GM18870 (cell line): ENCODE measurements at regions not wholly inside any gene's neighbourhood (a gene's known extent, or its start where the extent isn't known, plus 50 kb on each side); places are given as distances from the start of the nearest gene placed in this dataset.
"Not testable (repeated sequence)": the region's sequence is repeated elsewhere in the genome, so short reads cannot be mapped to it uniquely, and the experiment has no call there.

Experiments
- ATAC-seq: cut with Tn5 transposase; IDR thresholded peaks from one replicate; pipeline ENCODE4 v1.9.1; 2021; ENCODE audit warnings: moderate library complexity; ENCODE audit not compliant: unreplicated experiment

DNA sequence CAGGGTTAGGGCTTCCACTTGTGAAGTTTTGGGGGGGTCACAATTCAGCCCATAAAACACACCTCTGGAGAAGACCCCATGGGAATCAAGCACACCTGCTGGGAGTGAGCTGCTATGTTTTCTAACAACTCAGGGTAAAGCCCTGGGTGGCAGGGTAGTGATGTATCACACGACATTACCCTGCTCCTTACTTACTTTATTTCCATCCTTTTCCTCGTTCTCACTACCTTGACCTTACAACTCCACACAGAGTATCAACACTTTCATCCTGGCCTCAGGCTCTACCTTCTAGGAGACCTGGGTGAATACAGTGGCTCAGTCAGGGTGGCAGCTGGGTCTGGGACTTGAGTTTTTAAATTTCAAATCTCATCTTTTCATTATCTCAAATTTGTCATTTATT lies 290.3 kb downstream of the CYRIA start:
- ATAC-seq = no peak

DNA sequence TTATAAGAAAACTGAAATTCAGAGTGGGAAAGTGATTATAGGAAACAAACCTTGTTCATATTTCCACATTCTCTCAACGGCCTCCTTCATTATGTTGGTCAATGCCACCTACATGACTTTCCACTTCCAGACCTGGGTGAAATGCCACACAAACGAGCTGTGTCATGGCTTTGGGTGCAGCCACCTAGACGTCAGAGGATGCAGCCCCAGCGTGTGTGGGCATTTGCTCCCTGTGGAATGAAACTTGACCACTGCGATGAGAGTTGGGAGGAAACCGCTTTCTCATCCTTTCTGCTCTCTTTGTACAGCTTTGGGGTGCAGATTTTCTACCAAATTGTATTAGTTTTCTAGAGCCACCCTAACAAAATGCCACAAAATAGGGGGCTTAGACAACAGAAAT lies 291.0 kb downstream of the CYRIA start:
- ATAC-seq = no peak

DNA sequence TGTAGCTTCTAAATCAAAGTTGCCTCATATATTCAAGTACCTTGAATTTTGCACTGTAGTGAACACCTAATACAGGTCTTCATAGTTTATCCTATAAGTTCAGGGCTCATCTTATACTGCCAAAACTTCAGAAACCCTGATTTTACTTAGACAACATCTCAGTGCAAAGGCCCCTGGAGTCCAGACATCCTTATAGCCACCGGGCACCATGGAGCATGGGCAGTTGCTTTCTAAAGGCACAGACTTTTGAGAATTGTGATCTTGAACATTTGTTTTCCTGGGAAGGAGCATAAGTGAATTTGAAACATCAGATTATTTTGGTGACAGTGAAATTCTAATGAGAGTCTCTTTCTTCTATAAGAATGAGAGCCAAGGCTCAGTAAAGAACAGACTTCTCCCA lies 292.3 kb downstream of the CYRIA start:
- no peak for ATAC-seq

DNA sequence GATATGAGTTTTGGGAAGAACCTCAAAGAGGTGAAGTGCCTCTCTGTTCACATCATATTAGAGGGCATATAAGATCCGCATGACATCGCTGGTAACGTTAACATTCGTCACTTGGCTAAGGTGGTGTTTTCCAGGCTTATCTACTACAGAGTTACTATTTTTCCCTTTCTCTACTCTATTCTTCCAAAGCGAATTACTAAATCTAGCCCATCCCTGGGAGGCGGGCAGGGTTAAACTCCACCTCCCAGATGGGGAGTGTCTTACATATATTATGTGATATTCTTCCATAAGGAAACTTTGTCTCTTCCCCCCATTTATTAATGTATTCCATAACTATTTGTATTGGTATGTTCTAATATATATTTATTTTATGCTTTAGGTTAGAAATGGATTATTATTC lies 293.9 kb downstream of the CYRIA start:
- ATAC-seq = no peak

DNA sequence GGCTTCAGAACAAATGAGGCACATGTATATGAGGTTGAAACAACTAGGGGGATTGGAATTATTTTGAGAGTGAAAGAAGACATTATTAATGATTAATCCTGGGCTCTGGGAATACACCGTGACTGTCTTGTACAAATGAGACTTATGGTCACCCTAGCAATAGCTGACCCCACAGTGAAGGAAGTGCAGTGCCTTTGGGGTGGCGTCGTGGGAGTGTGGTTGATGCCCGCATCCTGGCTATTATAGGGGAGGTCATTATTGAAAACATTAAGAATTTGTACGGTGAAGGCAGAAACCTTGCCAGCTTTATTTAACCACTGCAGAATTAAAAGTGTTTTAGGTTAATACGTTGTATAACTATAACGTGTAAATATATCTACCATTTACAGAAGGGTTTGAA lies 296.7 kb downstream of the CYRIA start:
- no peak for ATAC-seq

DNA sequence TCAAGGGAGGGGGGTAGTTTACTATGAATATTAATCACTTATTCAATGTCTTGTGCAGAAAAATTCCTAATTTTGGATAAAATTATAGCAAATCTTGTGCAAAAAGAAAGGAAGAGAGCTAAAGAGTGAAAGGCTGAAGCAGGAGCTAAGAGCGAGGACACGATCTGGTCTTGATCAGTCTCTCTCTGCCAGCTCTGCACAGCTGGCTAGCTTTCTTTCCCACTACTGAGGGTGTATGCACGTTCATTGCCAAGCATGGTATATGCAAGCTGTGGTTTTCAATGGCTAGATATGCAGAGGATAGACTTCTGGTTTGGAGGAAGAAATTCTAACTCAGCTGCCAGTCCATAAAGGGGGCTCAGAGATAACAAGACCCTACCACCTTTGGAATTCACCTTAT lies 297.3 kb downstream of the CYRIA start:
- ATAC-seq = no peak

DNA sequence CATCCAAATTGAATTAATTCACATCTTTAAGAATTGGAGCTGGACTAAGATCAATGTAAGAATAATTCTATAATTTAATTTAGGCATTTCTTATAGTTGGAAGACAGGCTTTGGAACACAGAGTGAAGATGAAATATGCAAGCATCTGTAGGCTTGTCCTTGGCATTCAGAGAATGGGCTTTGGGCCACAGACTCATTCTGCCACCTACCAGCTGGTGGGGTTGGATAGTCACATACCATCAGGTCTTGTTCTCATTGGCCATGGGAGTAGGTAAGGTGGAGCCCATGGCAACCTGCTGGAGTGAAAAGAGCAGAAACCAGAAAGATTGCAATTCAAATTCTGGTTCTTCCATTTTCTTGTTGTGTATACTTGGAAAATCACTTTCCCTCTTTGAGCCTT lies 300.3 kb downstream of the CYRIA start:
- ATAC-seq = no peak

DNA sequence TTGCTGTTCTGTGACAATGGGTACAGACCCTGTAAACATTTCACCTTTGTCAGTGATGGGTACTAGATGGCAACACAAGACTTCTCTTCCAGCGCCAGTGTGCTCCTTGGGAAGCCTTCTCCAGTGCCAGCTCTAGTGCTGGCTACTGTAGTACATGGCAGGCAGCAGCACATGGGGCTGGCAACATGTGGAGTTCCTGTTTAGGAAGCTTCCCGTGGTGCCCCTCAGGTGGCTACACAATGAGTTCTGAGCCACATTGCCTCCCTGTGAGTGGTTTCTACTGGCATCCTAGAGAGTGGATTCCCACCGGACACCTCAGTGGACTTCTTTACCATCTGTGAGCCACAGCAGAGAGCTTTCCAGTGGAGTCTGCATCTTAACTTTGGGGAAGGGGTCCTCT lies 302.1 kb downstream of the CYRIA start:
- no peak for ATAC-seq

DNA sequence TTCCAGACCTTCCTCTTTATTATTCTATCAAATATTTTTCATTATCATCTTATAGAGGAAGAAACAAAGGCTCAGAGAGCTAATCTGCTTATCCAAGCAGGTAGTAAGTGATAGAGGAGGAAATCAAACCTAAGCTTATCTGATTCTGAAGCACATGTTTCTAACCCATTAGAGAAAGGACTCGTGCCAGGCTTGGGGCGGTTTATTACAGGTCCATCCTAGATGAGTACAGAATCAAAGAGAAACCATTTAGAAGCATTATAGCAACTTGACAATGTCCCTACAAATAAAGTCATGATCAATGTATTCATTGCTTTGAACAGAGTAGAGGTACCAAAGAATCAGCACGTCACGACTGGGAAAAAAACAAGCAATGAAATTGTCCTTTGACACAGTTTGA lies 303.0 kb downstream of the CYRIA start:
- no peak for ATAC-seq

DNA sequence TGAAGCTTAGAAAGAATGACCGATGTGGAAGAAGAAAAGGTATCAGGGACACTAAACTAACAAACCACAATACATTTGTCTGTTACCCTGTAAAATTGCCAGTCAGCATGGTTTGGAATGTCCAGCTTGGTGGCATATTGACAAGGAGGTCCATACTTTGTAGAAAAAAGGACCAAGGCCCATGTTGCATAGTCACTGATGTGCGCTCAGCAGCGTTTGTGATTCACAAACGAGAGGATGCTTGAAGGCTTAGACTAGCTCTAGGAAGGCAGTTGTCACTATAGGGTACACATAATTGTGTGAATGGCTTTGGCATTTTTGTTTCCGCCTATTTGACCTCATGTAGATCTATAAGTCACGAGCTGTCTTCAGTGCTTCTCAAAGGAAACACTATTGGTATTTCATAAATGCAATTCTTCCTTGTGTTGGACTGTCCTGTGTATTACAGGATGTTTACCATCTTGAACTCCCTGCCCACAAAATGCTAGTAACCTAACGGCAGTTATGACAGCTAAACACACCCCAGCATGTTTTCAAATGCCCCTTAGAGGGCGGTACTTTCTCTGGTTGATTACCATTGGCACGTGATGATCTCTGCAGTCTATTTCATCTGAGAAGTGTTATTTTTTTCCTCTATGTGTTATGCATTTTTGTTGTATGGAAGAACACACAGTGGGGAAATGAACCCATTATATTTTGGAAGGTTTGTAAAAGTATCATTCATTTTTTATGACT lies 304.2 kb downstream of the CYRIA start:
- ATAC-seq = no peak

DNA sequence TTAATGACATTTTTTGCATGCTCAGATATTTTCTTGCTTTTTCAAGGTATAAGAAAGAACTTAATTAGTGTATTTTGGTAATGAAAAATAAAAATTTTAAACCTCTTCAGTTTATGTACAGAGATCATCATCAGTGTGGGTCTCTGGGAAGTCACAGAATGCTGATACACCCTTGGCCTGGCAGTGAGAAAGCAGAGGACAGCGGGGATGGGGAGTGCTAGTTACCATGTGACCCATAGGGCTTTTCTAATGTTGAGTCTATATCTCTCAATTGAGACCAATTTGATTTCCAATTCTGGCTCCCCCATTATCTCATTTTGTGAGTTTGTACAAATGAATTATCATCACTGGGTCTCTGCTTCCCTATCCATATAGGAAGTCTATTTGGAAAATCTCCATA lies 305.7 kb downstream of the CYRIA start:
- ATAC-seq = no peak

DNA sequence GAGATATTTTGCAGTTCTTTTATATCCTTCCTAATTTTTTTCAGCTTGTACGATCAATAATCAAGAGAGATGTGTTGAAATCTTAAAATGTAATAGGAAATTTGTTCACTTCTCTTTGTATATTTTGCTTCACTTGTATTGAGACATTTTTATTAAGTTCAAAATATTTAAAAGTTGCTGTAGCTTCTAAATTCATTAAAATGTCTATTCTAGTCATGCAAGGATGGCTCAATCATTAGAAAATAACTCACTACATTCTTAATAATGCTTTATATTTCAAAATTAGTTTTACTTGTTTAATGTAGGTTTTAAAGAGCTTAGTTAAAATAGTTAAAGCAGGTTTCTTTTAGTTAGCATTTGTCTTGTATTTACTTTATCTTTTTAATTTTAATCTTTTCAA lies 308.4 kb downstream of the CYRIA start:
- no peak for ATAC-seq

DNA sequence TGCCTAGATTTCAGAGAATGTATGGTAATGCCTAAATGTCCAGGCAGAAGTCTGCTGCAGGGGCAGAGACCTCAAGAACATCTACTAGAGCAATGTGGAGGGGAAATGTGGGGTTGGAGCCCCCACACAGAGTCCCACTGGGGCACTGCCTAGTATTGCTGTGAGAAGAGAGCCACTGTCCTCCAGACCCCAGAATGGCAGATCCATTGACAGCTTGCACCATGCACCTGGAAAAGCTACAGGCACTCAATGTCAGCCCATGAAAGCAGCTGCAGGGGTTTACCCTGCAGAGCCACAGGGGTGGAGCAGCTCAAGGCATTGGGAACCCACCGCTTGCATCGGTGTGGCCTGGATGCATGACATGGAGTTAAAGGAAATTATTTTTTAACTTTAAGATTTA lies 314.1 kb downstream of the CYRIA start:
- no peak for ATAC-seq

DNA sequence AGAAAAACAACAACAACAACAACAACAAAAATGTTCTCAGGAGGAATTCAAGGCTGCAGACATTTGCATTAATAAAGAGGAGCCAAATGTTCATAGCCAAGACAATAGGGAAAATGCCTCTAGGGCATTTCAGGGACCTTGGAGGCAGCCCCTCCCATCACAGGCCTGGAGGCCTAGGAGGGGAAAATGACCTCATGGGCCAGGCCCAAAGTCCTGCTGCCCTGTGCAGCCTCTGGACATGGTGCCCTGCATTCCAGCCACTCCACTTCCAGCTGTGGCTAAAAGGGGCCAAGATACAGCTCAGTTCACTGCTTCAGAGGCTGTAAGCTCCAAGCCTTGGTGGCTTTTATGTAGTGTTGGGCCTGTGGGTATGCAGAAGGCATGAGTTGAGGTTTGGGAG lies 314.5 kb downstream of the CYRIA start:
- ATAC-seq = no peak

DNA sequence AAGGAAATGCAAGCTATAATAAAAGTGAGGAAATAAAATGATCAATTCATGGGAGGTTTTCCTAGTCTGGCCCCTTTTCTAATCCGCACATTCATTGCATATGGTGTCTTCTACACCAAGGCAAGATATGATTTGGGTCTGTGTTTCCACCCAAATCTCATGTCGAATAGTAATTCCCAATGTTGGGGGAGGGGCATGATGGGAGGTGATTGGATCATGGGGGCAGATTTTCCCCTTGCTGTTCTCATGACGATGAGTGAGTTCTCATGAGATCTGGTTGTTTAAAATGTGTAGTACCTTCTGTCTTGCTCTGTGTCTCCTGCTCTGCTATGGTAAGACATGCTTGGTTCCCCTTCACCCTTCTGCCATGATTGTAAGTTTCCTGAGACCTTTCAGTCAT lies 315.4 kb downstream of the CYRIA start:
- no peak for ATAC-seq

DNA sequence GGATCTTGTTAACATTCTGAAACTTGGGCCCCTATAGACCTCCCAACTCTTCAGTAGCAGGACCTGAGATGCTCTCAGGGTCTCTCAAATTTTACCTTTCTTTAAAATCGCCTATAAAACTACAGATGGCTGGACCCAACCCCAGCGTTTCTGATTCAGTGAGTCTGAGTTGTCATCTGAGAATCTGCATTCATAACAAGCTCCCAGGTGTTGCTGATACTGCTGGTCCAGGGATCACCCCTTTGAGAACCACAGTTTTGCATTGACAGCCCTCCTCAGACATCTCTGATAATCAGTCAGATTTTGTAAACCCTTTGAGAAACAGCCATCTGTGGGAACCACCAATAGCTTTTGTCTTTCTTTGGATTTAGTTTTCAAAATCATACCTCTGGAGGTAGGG lies 315.8 kb downstream of the CYRIA start:
- no peak for ATAC-seq

DNA sequence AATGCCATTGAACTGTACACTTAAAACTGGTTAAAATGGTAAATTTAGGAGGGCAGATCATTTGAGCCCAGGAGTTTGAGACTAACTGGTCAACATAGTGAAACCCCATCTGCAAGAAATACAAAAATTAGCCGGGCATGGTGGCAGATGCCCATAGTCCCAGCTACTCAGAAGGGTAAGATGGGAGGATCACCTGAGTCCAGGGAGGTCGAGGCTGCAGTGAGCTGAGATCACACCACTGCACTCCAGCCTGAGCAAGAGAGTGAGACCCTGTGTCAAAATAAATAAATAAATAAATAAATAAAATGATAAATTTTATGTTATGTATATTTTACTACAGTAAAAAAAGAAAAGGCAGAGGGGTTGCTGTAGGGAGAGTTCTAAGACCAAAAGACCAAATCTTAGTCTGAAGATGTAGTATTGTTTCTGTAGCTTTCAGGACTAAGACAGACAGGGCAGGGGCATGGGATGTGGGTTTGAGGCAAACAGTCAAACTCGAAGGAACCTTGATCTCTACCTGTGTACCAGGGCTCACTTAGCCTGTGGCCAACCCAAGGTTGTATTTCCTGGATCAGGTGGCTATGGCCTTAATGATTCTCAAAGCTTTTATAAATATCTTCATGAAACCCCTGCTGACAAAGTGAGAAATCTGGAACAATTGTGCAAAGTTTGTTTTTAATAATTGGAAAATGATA lies 316.7 kb downstream of the CYRIA start:
- ATAC-seq = no peak

DNA sequence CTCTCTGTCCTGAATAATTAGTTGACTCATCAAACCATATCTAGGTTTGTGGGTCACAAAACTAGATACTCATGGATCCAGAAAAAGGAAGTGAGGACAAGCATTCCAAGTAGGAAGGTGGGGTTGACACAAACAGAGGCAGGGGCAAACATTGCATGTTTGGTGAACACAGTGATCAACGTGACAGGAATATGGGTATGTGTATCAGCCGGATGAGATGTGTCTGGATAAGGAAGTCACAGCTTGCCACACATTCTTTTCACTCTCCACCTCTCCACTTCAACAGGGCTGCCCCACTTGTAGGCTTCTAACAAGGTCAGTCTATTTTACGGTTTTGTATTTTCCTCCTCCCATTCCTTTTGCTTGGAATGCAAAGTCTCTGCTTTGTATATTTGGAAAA lies 319.0 kb downstream of the CYRIA start:
- ATAC-seq = no peak

DNA sequence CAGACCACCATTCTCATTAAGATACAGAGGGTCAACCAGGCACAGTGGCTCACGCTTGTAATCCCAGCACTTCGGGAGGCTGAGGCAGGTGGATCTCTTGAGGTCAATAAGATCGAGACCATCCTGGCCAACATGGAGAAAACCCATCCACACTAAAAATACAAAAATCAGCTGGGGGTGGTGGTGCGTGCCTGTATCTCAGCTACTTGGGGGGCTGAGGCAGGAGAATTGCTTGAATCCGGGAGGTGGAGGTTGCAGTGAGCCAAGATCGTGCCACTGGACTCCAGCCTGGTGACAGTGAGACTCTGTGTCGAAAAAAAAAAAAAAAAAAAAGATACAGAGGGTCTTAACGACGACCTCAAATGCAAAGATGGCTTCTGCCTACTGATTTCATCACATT lies 320.4 kb downstream of the CYRIA start:
- not testable (repeated sequence) for ATAC-seq

DNA sequence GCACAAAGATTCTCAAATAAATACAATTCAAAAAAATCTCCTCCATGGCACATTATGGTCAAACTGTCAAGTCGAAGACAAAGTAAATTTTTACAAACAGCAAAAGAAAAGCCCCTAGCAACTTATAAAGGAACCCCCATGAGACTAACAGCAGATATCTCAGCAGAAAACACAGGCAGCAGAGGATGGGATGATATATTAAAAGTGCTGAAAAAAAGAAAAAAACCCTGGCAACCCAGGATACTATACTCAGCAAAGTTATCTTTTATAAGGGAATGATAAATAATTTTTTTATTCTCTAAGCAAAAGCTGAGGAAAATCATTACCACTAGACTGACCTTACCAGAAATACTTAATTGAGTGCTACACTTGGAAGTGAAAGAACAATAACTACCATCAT lies 326.4 kb downstream of the CYRIA start:
- no peak for ATAC-seq

DNA sequence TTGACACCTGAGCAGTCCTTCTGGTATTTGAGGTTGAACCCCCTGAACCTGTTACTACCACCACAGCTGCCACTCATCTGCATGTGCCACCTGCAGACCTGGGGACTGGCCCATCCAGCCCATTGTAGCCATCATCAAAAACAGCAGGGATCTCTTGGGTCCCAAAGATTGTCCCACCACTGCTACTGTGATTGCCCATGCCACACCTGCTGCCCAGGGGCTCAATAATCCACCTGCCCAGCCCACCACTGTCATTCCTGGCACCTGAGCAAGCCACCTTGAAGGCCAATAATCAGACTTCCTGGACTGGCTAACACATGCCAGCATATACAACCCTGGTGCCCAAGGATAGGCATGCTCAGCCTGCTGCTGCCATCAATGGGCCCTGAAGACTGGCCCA lies 327.6 kb downstream of the CYRIA start:
- ATAC-seq = no peak

DNA sequence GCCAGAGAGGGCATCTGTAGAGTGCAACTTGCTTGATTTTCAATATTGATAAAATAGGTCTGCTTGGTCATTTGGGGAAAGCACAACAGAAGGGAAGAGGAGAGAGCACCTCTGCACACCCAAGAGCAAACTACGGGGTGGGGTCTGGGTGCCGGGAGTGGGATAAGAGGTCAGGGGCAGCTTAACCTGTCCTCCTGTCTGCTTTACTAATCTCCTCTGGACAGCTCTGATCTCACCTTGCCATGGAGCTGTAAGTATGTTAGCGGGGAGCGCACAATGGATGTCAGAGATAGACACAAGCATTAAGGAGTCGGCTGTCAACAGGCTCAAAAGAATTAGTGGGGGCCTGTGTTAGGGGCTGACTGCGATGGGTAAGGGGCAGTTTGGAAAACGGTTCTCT lies 328.7 kb downstream of the CYRIA start:
- no peak for ATAC-seq

DNA sequence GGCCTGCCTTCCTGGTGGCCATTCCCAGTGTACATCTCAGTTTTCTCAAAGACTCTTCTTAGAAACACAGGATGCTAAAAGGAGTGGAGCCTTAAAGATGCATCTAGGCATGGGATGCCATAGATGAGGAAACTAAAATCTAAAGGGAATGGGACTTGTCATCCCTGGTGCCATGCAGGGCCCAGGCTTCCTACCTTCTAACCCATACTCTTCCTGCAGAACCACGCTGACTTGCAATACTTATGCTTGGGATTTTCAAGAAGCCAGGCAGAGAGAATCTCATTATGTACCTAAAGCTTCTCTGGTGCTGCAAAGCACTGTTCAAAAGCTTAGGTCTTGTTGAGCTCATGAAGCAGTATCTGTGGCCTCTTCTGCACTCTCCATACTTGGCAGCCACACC lies 329.1 kb downstream of the CYRIA start:
- no peak for ATAC-seq
